GM12801 (cell line): ENCODE measurements at regions not wholly inside any gene's neighbourhood (a gene's known extent, or its start where the extent isn't known, plus 50 kb on each side); places are given as distances from the start of the nearest gene placed in this dataset.

Experiments used
- TF ChIP-seq, protein P1 (sequence below): IDR thresholded peaks from one replicate; pipeline ENCODE4 v1.5.1; 2011; ENCODE audit warnings: control low read depth; ENCODE audit not compliant: insufficient read length; ENCODE audit errors: extremely low read depth

- TF ChIP-seq, protein P1, sequence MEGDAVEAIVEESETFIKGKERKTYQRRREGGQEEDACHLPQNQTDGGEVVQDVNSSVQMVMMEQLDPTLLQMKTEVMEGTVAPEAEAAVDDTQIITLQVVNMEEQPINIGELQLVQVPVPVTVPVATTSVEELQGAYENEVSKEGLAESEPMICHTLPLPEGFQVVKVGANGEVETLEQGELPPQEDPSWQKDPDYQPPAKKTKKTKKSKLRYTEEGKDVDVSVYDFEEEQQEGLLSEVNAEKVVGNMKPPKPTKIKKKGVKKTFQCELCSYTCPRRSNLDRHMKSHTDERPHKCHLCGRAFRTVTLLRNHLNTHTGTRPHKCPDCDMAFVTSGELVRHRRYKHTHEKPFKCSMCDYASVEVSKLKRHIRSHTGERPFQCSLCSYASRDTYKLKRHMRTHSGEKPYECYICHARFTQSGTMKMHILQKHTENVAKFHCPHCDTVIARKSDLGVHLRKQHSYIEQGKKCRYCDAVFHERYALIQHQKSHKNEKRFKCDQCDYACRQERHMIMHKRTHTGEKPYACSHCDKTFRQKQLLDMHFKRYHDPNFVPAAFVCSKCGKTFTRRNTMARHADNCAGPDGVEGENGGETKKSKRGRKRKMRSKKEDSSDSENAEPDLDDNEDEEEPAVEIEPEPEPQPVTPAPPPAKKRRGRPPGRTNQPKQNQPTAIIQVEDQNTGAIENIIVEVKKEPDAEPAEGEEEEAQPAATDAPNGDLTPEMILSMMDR = no peak
These were observed 164.3 kb upstream of the CXCR4 start for GRCh38 chr2:136282251-136282650.

- TF ChIP-seq, protein P1 = no peak
These were observed 163.5 kb upstream of the CXCR4 start for GRCh38 chr2:136281281-136282114.

- TF ChIP-seq, protein P1 = no peak
These were observed 141.6 kb upstream of the CXCR4 start for GRCh38 chr2:136259551-136259950.

GRCh38 chr2:136257893-136258292 is 139.9 kb upstream of the CXCR4 start:
- TF ChIP-seq, protein P1 = no peak

- TF ChIP-seq, protein P1 = no peak
These were observed 137.9 kb upstream of the CXCR4 start for GRCh38 chr2:136255648-136256461.

DNA sequence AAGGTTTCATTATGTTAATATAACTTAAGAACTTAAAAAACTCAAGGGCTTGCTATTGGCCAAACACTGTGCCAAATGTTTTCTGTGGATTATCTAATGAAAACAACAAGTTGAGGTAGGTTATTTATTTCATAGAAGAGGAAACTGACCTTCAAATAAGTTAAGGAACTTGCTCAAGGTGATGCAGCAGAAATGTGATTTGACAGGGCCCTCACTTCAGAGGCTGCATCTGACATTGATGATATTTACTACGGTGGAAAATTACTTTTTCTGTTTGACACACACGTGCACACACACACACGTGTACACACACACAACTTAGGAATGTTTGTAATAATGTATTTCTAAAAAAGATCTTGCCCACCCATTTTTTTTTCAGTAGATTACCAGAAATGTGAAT is 137.2 kb upstream of the CXCR4 start:
- TF ChIP-seq, protein P1 = no peak

DNA sequence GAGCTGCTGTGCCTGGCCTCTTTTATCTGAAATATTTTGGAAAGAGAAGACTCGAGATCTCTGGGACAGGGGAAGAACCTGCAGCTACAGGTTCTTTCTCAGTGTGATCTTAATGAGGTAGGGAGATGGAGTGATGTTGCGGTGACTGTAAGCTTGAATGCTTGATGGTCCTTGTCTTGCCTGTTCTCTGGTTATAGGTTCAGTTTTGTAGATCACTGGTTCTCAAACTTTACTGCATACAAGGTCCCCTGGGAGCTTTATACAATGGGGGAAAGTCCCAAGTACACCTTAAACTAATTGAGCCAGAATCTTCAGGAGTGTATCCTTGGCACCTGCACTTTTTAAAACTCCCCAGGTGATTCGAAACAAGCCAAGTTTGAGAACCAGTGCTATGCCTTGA is 136.7 kb upstream of the CXCR4 start:
- TF ChIP-seq, protein P1 = no peak
